Coronary artery (tissue), 2 donors: ENCODE measurements at regions not wholly inside any gene's neighbourhood (a gene's known extent, or its start where the extent isn't known, plus 50 kb on each side); places are given as distances from the start of the nearest gene placed in this dataset.
A peak's percentile ranks its signal among the peaks of the same experiment; 100 is the strongest.

Experiments
- DNase-seq: peaks from one replicate; pipeline ENCODE4 v3.0.0-alpha.2; 2017; ENCODE audit warnings: low spot score
- H3K27ac ChIP-seq, 2 donors: fragments of 200-600 bp; sonication (generic); one replicate each; pipeline ENCODE4 v1.5.1; 2016 to 2019
- H3K4me3 ChIP-seq: fragments of 200-600 bp; sonication (generic); 2 replicates; pipeline ENCODE4 v1.5.1; 2016; ENCODE audit warnings: mild to moderate bottlenecking, moderate library complexity
- CTCF ChIP-seq: fragments of 200-600 bp; sonication (generic); IDR thresholded peaks from one replicate; pipeline ENCODE4 v1.5.1; 2019; ENCODE audit warnings: antibody characterized with exemption

- no peak for TF ChIP-seq CTCF
- DNase-seq, result no peak
Observed at GRCh38 chr14:25122843-25123242, 72.9 kb upstream of the STXBP6 start.

GRCh38 chr14:25122211-25122610, 72.3 kb upstream of the STXBP6 start:
- DNase-seq, result no peak
- H3K4me3 ChIP-seq, result no peak overlapping the region
- H3K27ac ChIP-seq, result peak overlapping the region in 1 of 2 donors; percentile 5
- TF ChIP-seq CTCF, result no peak

More at GRCh38 chr14:25122843-25123242, 72.9 kb upstream of the STXBP6 start:
- Histone ChIP-seq H3K4me3 (no peak overlapping the region), H3K27ac (no peak overlapping the region)

- no peak for DNase-seq
- peak overlapping the region in 1 of 2 donors; percentile 5 for H3K27ac ChIP-seq
- no peak overlapping the region for H3K4me3 ChIP-seq
- no peak for TF ChIP-seq CTCF
Observed at GRCh38 chr14:25121337-25122129, 71.6 kb upstream of the STXBP6 start.

GRCh38 chr14:25120261-25120660, 70.3 kb upstream of the STXBP6 start:
- TF ChIP-seq CTCF, result no peak
- Histone ChIP-seq H3K27ac (no peak overlapping the region), H3K4me3 (no peak overlapping the region)
- no peak for DNase-seq

- TF ChIP-seq CTCF, result no peak
- no peak overlapping the region for H3K4me3 ChIP-seq
- no peak for DNase-seq
- H3K27ac ChIP-seq, result no peak overlapping the region
Observed at GRCh38 chr14:25118671-25119070, 68.7 kb upstream of the STXBP6 start.

- TF ChIP-seq CTCF, result no peak
- Histone ChIP-seq H3K4me3 (no peak overlapping the region), H3K27ac (no peak overlapping the region)
- DNase-seq, result no peak
Observed at GRCh38 chr14:25117342-25117741, 67.4 kb upstream of the STXBP6 start.

GRCh38 chr14:25116607-25117006, 66.7 kb upstream of the STXBP6 start:
- Histone ChIP-seq H3K4me3 (no peak overlapping the region), H3K27ac (no peak overlapping the region)
- TF ChIP-seq CTCF, result no peak
- DNase-seq, result no peak
